Caco-2 (cell line): ENCODE measurements at regions not wholly inside any gene's neighbourhood (a gene's known extent, or its start where the extent isn't known, plus 50 kb on each side); places are given as distances from the start of the nearest gene placed in this dataset.

ENCODE experiments used
- BruUV-seq: library from RNA; stranded (reverse); fragments of 400-500 nt; replicated peaks from 2 replicates; lab custom pipeline; 2021; lab: Mats Ljungman, UMichigan
- CTCF ChIA-PET: fragments of 300-600 bp; sonication (Branson Sonifier 250); formaldehyde crosslinking; loops from one replicate; lab custom pipeline; 2022; ENCODE audit warnings: antibody characterized with exemption; lab: Charles Lee
- POLR2A ChIA-PET: fragments of 300-600 bp; sonication (Branson Sonifier 250); formaldehyde crosslinking; loops from one replicate; lab custom pipeline; 2022; ENCODE audit warnings: antibody characterized with exemption; lab: Charles Lee
- DNase-seq, 2 experiments: peaks; one replicate each; pipeline versions ENCODE4 v3.0.0 to v3.0.0-alpha.2; 2020 to 2022
- H3K27me3 ChIP-seq: replicated peaks from 2 replicates; pipeline ENCODE4 v1.6.0; 2011; ENCODE audit warnings: low read length; ENCODE audit not compliant: control insufficient read depth, insufficient read depth
- H3K36me3 ChIP-seq: 2 replicates; pipeline ENCODE4 v1.5.1; 2011; ENCODE audit warnings: low read length; ENCODE audit not compliant: control insufficient read depth, insufficient read depth
- H3K4me1 ChIP-seq: fragments of 250-450 bp; sonication (Bioruptor Pico); 2 replicates; pipeline ENCODE4 v1.5.1; 2020; ENCODE audit warnings: mild to moderate bottlenecking
- H3K4me3 ChIP-seq: 2 replicates; pipeline ENCODE4 v1.5.1; 2011; ENCODE audit warnings: low read depth, mild to moderate bottlenecking, control low read depth, low read length
- H3K9me3 ChIP-seq: fragments of 250-450 bp; sonication (Bioruptor Pico); 2 replicates; pipeline ENCODE4 v1.5.1; 2020; ENCODE audit warnings: mild to moderate bottlenecking, moderate library complexity
- H3K27ac Mint-ChIP-seq: one replicate; pipeline ENCODE4 v1.8.0; 2022; ENCODE audit warnings: mixed read lengths; ENCODE audit not compliant: unreplicated experiment
- H3K27me3 Mint-ChIP-seq: one replicate; pipeline ENCODE4 v1.8.0; 2022; ENCODE audit warnings: mixed read lengths; ENCODE audit not compliant: insufficient read depth, unreplicated experiment
- H3K36me3 Mint-ChIP-seq: one replicate; pipeline ENCODE4 v1.8.0; 2022; ENCODE audit warnings: mild to moderate bottlenecking, mixed read lengths; ENCODE audit not compliant: insufficient read depth, unreplicated experiment
- H3K4me1 Mint-ChIP-seq: one replicate; pipeline ENCODE4 v1.8.0; 2022; ENCODE audit warnings: low read depth, mixed read lengths; ENCODE audit not compliant: unreplicated experiment
- H3K4me3 Mint-ChIP-seq: one replicate; pipeline ENCODE4 v1.8.0; 2022; ENCODE audit warnings: mild to moderate bottlenecking, moderate library complexity, mixed read lengths; ENCODE audit not compliant: unreplicated experiment
- H3K9me3 Mint-ChIP-seq: one replicate; pipeline ENCODE4 v1.8.0; 2022; ENCODE audit warnings: mixed read lengths; ENCODE audit not compliant: unreplicated experiment
- CTCF ChIP-seq, 2 experiments: fragments of 200-600 bp in 1 of 2; IDR thresholded peaks; 1 replicate in 1 of 2; 2 replicates in 1 of 2; pipeline versions ENCODE4 v1.5.1 to v1.8.0; 2011 to 2022; ENCODE audit warnings: antibody characterized with exemption in 1 of 2, control low read depth in 1 of 2, inconsistent platforms in 1 of 2, low read depth in 1 of 2, low read length in 1 of 2, mild to moderate bottlenecking in 1 of 2, moderate library complexity in 1 of 2; ENCODE audit not compliant: insufficient read depth in 1 of 2, severe bottlenecking in 1 of 2, unreplicated experiment in 1 of 2
- intact Hi-C: fragments of 100-400 bp; cut with micrococcal nuclease; formaldehyde crosslinking; loops from one replicate; pipeline ENCODE4 v1.10.0; 2022; ENCODE audit not compliant: unreplicated experiment

DNA sequence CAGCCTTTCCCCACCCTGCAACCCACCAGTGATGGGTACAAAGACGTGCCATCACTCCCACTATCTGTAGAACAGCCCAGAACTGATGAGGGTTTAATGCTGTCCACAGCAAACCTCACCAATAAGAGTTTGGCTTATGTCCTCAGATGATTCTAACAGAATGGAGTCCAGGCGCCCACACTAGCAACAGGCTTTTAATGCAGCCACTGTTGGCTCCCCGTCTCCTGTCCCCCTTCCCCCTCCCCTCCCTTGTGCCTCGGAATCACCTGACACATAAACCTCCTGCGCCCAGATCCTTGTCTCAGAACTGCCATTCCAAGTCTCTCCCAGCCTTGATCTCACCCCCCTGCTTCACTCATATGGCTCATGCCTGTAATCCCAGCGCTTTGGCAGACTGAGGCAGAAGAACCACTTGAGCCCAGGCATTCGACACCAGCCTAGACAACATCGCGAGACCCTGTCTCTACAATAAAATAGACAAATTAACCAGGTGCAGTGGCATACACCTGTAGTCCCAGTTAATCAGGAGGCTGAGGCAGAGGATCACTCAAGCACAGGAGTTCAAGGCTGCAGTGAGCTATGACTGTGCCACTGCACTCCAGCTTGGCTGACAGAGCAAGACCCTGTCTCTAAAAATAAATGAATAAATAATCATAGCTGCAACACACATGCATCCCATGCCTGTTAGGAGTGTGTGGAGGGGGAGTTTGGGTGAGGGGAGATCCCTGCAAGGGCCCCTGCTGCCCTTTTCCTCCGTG is 85.6 kb downstream of the SNX5 start:
- DNase-seq: no peak
- CTCF ChIA-PET: no interaction called here
- intact Hi-C loops: no loop called here
- Mint-ChIP-seq H3K4me1 (peaks cover 17% of the 10 kb centered on the region), H3K9me3 (no peaks in the 10 kb centered on the region), H3K36me3 (no peaks in the 10 kb centered on the region), H3K4me3 (no peak overlapping the region), H3K27ac (no peak overlapping the region), H3K27me3 (no peaks in the 10 kb centered on the region)
- Histone ChIP-seq H3K4me1 (peaks cover 9% of the 10 kb centered on the region), H3K36me3 (no peaks in the 10 kb centered on the region), H3K4me3 (no peak overlapping the region), H3K9me3 (no peaks in the 10 kb centered on the region), H3K27me3 (no peaks in the 10 kb centered on the region)
- no TSS peak for BruUV-seq
- TF ChIP-seq CTCF (IDR thresholded peaks at IDR 0.05; ENCODE audit: insufficient read depth in 1 of 2, low read depth in 1 of 2, low read length in 1 of 2, severe bottlenecking in 1 of 2, unreplicated experiment in 1 of 2): no peak
- POLR2A ChIA-PET: no interaction called here

- Mint-ChIP-seq H3K36me3 (no peaks in the 10 kb centered on the region), H3K27me3 (no peaks in the 10 kb centered on the region), H3K4me3 (no peak overlapping the region), H3K27ac (no peak overlapping the region), H3K4me1 (peaks cover 24% of the 10 kb centered on the region), H3K9me3 (no peaks in the 10 kb centered on the region)
- intact Hi-C loops: no loop called here
- H3K36me3 ChIP-seq: no peaks in the 10 kb centered on the region
- H3K9me3 ChIP-seq: no peaks in the 10 kb centered on the region
- no peak for DNase-seq
- no peak for TF ChIP-seq CTCF (IDR thresholded peaks at IDR 0.05; ENCODE audit: insufficient read depth in 1 of 2, low read depth in 1 of 2, low read length in 1 of 2, severe bottlenecking in 1 of 2, unreplicated experiment in 1 of 2)
- H3K27me3 ChIP-seq: no peaks in the 10 kb centered on the region
- ChIA-PET CTCF (no interaction called here), POLR2A (interaction anchor here (0.6 kb wide), 1 partner anchor 229 kb away, joined by 3 read pairs; no protein-coding TSS in a partner anchor)
- peaks cover 16% of the 10 kb centered on the region for H3K4me1 ChIP-seq
- H3K4me3 ChIP-seq: no peak overlapping the region
- no TSS peak for BruUV-seq
Measured at GRCh38 chr20:17882065-17882833, 86.3 kb downstream of the SNX5 start.

GRCh38 chr20:17881741-17882064 is 86.9 kb downstream of the SNX5 start:
- H3K4me1 Mint-ChIP-seq: peaks cover 30% of the 10 kb centered on the region
- intact Hi-C loops: no loop called here
- ChIA-PET CTCF (no interaction called here), POLR2A (interaction anchor here (0.6 kb wide), 1 partner anchor 229 kb away, joined by 3 read pairs; no protein-coding TSS in a partner anchor)
- H3K27me3 Mint-ChIP-seq: no peaks in the 10 kb centered on the region
- Histone ChIP-seq H3K27me3 (no peaks in the 10 kb centered on the region), H3K9me3 (no peaks in the 10 kb centered on the region), H3K4me1 (peaks cover 22% of the 10 kb centered on the region), H3K36me3 (no peaks in the 10 kb centered on the region), H3K4me3 (no peak overlapping the region)
- no TSS peak for BruUV-seq
- no peaks in the 10 kb centered on the region for H3K36me3 Mint-ChIP-seq
- DNase-seq: no peak
- TF ChIP-seq CTCF (IDR thresholded peaks at IDR 0.05; ENCODE audit: insufficient read depth in 1 of 2, low read depth in 1 of 2, low read length in 1 of 2, severe bottlenecking in 1 of 2, unreplicated experiment in 1 of 2): no peak
- no peak overlapping the region for H3K4me3 Mint-ChIP-seq
- H3K9me3 Mint-ChIP-seq: no peaks in the 10 kb centered on the region
- H3K27ac Mint-ChIP-seq: no peak overlapping the region
